Naive thymus-derived CD4-positive, alpha-beta T cell (primary cell): ENCODE measurements at regions not wholly inside any gene's neighbourhood (a gene's known extent, or its start where the extent isn't known, plus 50 kb on each side); places are given as distances from the start of the nearest gene placed in this dataset.

Source experiments
- ATAC-seq: fragments of 150-1000 bp; cut with Tn5 transposase; 2 replicates; pipeline ENCODE4 v1.10.0; 2021; ENCODE audit warnings: mild to moderate bottlenecking, moderate library complexity
- CTCF ChIA-PET: fragments of 350-600 bp; sonication (Branson Sonifier 250); formaldehyde crosslinking; loops from one replicate; lab custom pipeline; 2021; ENCODE audit warnings: antibody characterized with exemption; lab: Charles Lee
- POLR2A ChIA-PET: fragments of 350-600 bp; sonication (Branson Sonifier 250); formaldehyde crosslinking; loops from one replicate; lab custom pipeline; 2021; ENCODE audit warnings: antibody characterized with exemption, inconsistent platforms; lab: Charles Lee
- DNase-seq, 9 donors: peaks; one replicate each; pipeline versions ENCODE4 v3.0.0 to v3.0.0-alpha.2; 2020 to 2022; ENCODE audit warnings: mixed read lengths in 1 of 9
- H3K27ac ChIP-seq: one replicate; pipeline ENCODE4 v1.7.0; 2013; ENCODE audit warnings: mild to moderate bottlenecking, low read depth, low read length, moderate library complexity
- H3K27me3 ChIP-seq, 2 donors: one replicate each; pipeline ENCODE4 v1.7.0; 2013; ENCODE audit warnings: low read length in 2 of 2, mild to moderate bottlenecking in 2 of 2, moderate library complexity in 2 of 2; ENCODE audit not compliant: control insufficient read depth in 2 of 2, insufficient read depth in 2 of 2
- H3K36me3 ChIP-seq, 3 experiments: 1 replicate in 2 of 3; 2 replicates in 1 of 3; pipeline ENCODE4 v1.7.0; 2013; ENCODE audit warnings: low read length in 3 of 3, mild to moderate bottlenecking in 3 of 3, moderate library complexity in 1 of 3; ENCODE audit not compliant: insufficient read depth in 3 of 3, control insufficient read depth in 2 of 3
- H3K4me1 ChIP-seq, 2 donors: one replicate each; pipeline ENCODE4 v1.7.0; 2013; ENCODE audit warnings: low read length in 2 of 2, mild to moderate bottlenecking in 2 of 2, moderate library complexity in 1 of 2; ENCODE audit not compliant: control insufficient read depth in 2 of 2, insufficient read depth in 2 of 2
- H3K4me3 ChIP-seq: 2 replicates; pipeline ENCODE4 v1.7.0; 2013; ENCODE audit warnings: mild to moderate bottlenecking, low read length
- H3K9me3 ChIP-seq, 3 experiments: 1 replicate in 2 of 3; 2 replicates in 1 of 3; pipeline ENCODE4 v1.7.0; 2013; ENCODE audit warnings: low read length in 3 of 3; ENCODE audit not compliant: control insufficient read depth in 2 of 3
- H3K27ac Mint-ChIP-seq, 9 donors: one replicate each; pipeline ENCODE4 v1.8.0; 2020 to 2022; ENCODE audit warnings: mixed read lengths in 9 of 9, mild to moderate bottlenecking in 8 of 9, moderate library complexity in 5 of 9, inconsistent platforms in 2 of 9
- H3K27me3 Mint-ChIP-seq, 5 donors: one replicate each; pipeline ENCODE4 v1.8.0; 2021 to 2022; ENCODE audit warnings: mixed read lengths in 5 of 5, mild to moderate bottlenecking in 1 of 5
- H3K36me3 Mint-ChIP-seq, 5 donors: one replicate each; pipeline ENCODE4 v1.8.0; 2020 to 2022; ENCODE audit warnings: mixed read lengths in 5 of 5, mild to moderate bottlenecking in 3 of 5, inconsistent platforms in 1 of 5
- H3K4me1 Mint-ChIP-seq, 7 donors: one replicate each; pipeline ENCODE4 v1.8.0; 2020 to 2022; ENCODE audit warnings: mixed read lengths in 7 of 7, mild to moderate bottlenecking in 3 of 7, inconsistent platforms in 1 of 7
- H3K4me3 Mint-ChIP-seq, 10 donors: one replicate each; pipeline ENCODE4 v1.8.0; 2020 to 2022; ENCODE audit warnings: mild to moderate bottlenecking in 10 of 10, mixed read lengths in 10 of 10, moderate library complexity in 6 of 10, inconsistent platforms in 2 of 10
- H3K9me3 Mint-ChIP-seq, 11 donors: one replicate each; pipeline ENCODE4 v1.8.0; 2020 to 2022; ENCODE audit warnings: mixed read lengths in 11 of 11, mild to moderate bottlenecking in 4 of 11, inconsistent platforms in 1 of 11, moderate library complexity in 1 of 11
- intact Hi-C, 2 donors: fragments of 100-400 bp; cut with micrococcal nuclease; formaldehyde crosslinking; loops; one replicate each; pipeline ENCODE4 v1.15.1; 2023

DNA sequence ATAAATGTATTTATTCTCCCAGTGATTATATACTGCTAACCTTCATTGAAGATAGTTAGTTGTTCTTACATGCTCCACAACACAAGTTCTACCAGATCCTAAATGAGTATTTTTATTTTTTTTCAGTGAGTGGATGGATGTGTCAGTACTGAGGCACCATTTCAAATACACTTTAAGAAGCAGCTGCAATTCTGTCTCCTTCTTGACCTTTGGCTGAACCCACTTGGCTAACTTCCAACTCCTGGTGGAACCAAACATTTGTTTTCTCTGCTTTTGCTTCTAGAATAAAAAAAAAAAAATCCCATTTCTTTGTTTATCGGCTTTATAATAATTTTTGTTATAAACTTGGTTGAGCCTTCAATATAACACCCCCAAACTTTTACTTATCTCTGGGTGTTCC, 458.3 kb upstream of the MAP3K7 start:
- ChIA-PET CTCF (no interaction called here), POLR2A (no interaction called here)
- intact Hi-C loops, result no loop called here
- H3K9me3 Mint-ChIP-seq, result peaks cover 0 to 17% (median 3%) of the 10 kb centered on the region in 11 donors
- H3K27me3 ChIP-seq, result no peaks in the 10 kb centered on the region
- no peaks in the 10 kb centered on the region for H3K4me1 ChIP-seq
- H3K9me3 ChIP-seq, result no peaks in the 10 kb centered on the region
- no peaks in the 10 kb centered on the region for H3K36me3 ChIP-seq
- peaks cover 0 to 2% (median 0%) of the 10 kb centered on the region in 7 donors for H3K4me1 Mint-ChIP-seq
- H3K27me3 Mint-ChIP-seq, result peaks cover 0 to 4% (median 0%) of the 10 kb centered on the region in 5 donors
- no peak overlapping the region for H3K4me3 ChIP-seq
- H3K27ac Mint-ChIP-seq, result no peak overlapping the region
- H3K36me3 Mint-ChIP-seq, result no peaks in the 10 kb centered on the region
- no peak for DNase-seq
- ATAC-seq, result no peak
- no peak overlapping the region for H3K4me3 Mint-ChIP-seq
- no peak overlapping the region for H3K27ac ChIP-seq

DNA sequence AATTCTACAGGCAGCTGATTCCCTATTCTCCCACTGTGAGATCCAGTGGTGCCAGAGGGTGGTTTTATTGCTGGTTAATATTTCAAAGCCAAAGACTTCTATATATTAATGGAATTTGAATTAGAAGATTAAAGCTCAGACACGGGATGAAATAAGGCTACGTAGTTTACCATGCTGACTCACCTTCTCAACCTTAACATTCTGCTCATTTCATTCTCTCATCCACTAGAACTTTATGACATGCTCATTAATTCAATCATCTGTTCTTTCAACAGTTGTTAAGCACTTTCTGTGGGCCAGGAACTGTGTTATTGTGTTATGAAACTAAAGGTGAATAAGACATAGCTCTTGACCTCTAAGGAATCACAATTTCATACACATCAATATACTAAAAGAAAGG, 456.9 kb upstream of the MAP3K7 start:
- H3K36me3 ChIP-seq, result no peaks in the 10 kb centered on the region
- Mint-ChIP-seq H3K36me3 (no peaks in the 10 kb centered on the region), H3K27me3 (peaks cover 0 to 7% (median 0%) of the 10 kb centered on the region in 5 donors), H3K4me1 (peaks cover 0 to 2% (median 0%) of the 10 kb centered on the region in 7 donors), H3K9me3 (peaks cover 0 to 17% (median 3%) of the 10 kb centered on the region in 11 donors), H3K27ac (no peak overlapping the region), H3K4me3 (no peak overlapping the region)
- H3K27ac ChIP-seq, result no peak overlapping the region
- H3K9me3 ChIP-seq, result no peaks in the 10 kb centered on the region
- no peaks in the 10 kb centered on the region for H3K27me3 ChIP-seq
- no peak overlapping the region for H3K4me3 ChIP-seq
- ATAC-seq (no peak), DNase-seq (no peak)
- intact Hi-C loops, result no loop called here
- POLR2A ChIA-PET, result no interaction called here
- H3K4me1 ChIP-seq, result no peaks in the 10 kb centered on the region
- CTCF ChIA-PET, result no interaction called here

DNA sequence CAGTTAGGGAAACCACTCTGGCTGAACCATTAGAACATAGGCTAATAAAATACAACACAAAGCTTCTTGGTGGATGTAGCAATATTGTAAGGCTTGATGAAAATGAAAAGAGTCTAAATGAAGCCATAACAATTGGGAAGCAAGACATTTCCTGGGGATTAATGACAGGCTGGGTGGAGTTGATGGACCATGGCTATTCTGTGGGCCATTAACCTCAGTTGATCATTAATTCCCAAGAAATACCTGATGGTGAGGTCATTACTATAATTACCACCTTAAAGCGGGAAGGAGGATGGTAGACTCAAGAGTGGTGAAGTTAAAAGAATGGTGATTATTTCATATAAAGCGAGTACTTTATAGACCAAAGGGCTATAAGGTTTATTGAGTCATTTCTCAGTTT, 455.8 kb upstream of the MAP3K7 start:
- Histone ChIP-seq H3K9me3 (no peaks in the 10 kb centered on the region), H3K36me3 (no peaks in the 10 kb centered on the region), H3K27me3 (no peaks in the 10 kb centered on the region), H3K27ac (no peak overlapping the region), H3K4me1 (no peaks in the 10 kb centered on the region), H3K4me3 (no peak overlapping the region)
- POLR2A ChIA-PET, result no interaction called here
- CTCF ChIA-PET, result no interaction called here
- intact Hi-C loops, result no loop called here
- DNase-seq (no peak), ATAC-seq (no peak)
- no peak overlapping the region for H3K4me3 Mint-ChIP-seq
- no peak overlapping the region for H3K27ac Mint-ChIP-seq
- no peaks in the 10 kb centered on the region for H3K36me3 Mint-ChIP-seq
- peaks cover 0 to 2% (median 0%) of the 10 kb centered on the region in 7 donors for H3K4me1 Mint-ChIP-seq
- H3K27me3 Mint-ChIP-seq, result peaks cover 0 to 7% (median 0%) of the 10 kb centered on the region in 5 donors
- H3K9me3 Mint-ChIP-seq, result peaks cover 0 to 17% (median 3%) of the 10 kb centered on the region in 11 donors

DNA sequence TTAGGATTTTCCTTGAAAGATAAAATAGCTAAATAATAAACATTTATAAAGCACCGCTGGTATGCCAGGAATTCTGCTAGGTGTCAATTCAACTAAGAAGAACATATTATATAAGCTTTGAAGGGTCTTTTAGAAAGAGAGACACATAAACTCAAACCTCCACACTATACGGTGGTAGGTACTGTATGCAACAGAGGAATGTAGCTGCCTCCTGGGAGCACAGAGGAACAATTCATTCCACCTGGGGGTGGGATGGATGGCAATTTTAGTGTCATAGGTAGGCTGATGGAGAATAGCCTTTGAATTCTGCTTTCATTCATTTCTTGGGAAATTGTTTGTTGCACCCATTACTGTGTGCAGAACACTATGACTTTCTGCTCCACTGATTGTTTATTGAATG, 447.1 kb upstream of the MAP3K7 start:
- H3K9me3 ChIP-seq, result no peaks in the 10 kb centered on the region
- no peak overlapping the region for H3K27ac ChIP-seq
- no peaks in the 10 kb centered on the region for H3K4me1 Mint-ChIP-seq
- H3K27ac Mint-ChIP-seq, result no peak overlapping the region
- POLR2A ChIA-PET, result no interaction called here
- H3K36me3 ChIP-seq, result no peaks in the 10 kb centered on the region
- no peaks in the 10 kb centered on the region for H3K36me3 Mint-ChIP-seq
- ATAC-seq, result no peak
- CTCF ChIA-PET, result no interaction called here
- H3K4me3 ChIP-seq, result no peak overlapping the region
- no peak for DNase-seq
- H3K27me3 Mint-ChIP-seq, result peaks cover 0 to 23% (median 14%) of the 10 kb centered on the region in 5 donors
- H3K9me3 Mint-ChIP-seq, result peaks cover 0 to 7% (median 0%) of the 10 kb centered on the region in 11 donors
- intact Hi-C loops, result no loop called here
- H3K27me3 ChIP-seq, result no peaks in the 10 kb centered on the region
- no peak overlapping the region for H3K4me3 Mint-ChIP-seq
- no peaks in the 10 kb centered on the region for H3K4me1 ChIP-seq

DNA sequence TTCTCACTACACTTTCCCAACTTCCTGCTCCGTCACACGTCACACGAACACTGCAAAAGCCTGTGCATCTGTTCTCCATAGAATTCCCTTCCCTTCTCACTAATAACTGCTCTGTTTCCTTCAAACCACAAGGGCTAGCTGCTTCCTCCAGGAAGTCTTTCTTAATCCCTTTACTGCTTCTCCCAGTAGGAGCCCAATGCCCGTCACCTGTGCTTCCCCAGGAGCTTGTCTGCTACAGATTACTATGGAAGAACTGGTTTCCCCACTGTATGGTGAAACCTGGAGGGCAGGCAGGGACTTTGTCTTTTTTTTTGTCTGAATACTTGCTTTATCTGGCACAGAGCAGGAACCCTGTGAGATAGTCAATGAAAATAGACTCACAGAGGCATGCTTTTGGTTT, 444.7 kb upstream of the MAP3K7 start:
- intact Hi-C loops, result no loop called here
- CTCF ChIA-PET, result interaction anchor here (1.1 kb wide), 1 partner anchor 9 kb away, joined by 3 read pairs; no protein-coding TSS in a partner anchor
- no peaks in the 10 kb centered on the region for H3K9me3 ChIP-seq
- Mint-ChIP-seq H3K27ac (no peak overlapping the region), H3K4me3 (no peak overlapping the region), H3K36me3 (no peaks in the 10 kb centered on the region), H3K9me3 (peaks cover 0 to 7% (median 0%) of the 10 kb centered on the region in 11 donors), H3K4me1 (no peaks in the 10 kb centered on the region), H3K27me3 (peaks cover 2 to 37% (median 27%) of the 10 kb centered on the region in 5 donors)
- no peaks in the 10 kb centered on the region for H3K27me3 ChIP-seq
- no peak overlapping the region for H3K4me3 ChIP-seq
- ATAC-seq (no peak), DNase-seq (no peak)
- H3K27ac ChIP-seq, result no peak overlapping the region
- POLR2A ChIA-PET, result no interaction called here
- H3K36me3 ChIP-seq, result no peaks in the 10 kb centered on the region
- no peaks in the 10 kb centered on the region for H3K4me1 ChIP-seq

DNA sequence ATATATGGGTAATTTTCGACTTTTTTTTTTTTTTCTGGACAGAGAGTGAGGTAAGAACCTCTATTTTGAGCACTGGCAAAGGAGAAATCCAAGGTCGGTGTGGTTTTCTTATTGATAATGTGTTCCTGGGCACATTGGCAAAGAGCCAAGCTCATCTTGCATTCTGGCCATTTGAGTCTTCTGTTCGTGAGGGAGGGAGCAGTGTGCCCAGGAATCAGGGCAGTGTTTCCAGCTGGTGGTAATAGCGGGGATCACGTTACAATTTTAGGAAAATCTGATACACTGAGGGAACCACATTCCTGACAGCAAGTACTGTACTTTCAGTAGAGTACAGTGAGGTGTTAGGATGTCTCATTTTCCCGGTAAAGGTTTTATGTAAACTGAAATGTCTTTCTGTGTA, 442.3 kb upstream of the MAP3K7 start:
- Histone ChIP-seq H3K4me3 (no peak overlapping the region), H3K9me3 (no peaks in the 10 kb centered on the region), H3K27me3 (no peaks in the 10 kb centered on the region), H3K36me3 (no peaks in the 10 kb centered on the region), H3K27ac (no peak overlapping the region), H3K4me1 (no peaks in the 10 kb centered on the region)
- CTCF ChIA-PET, result no interaction called here
- no peak for ATAC-seq
- H3K9me3 Mint-ChIP-seq, result peaks cover 0 to 7% (median 0%) of the 10 kb centered on the region in 11 donors
- peaks cover 2 to 39% (median 27%) of the 10 kb centered on the region in 5 donors for H3K27me3 Mint-ChIP-seq
- no peak for DNase-seq
- H3K27ac Mint-ChIP-seq, result no peak overlapping the region
- POLR2A ChIA-PET, result no interaction called here
- no peaks in the 10 kb centered on the region for H3K36me3 Mint-ChIP-seq
- no peaks in the 10 kb centered on the region for H3K4me1 Mint-ChIP-seq
- intact Hi-C loops, result no loop called here
- no peak overlapping the region for H3K4me3 Mint-ChIP-seq

DNA sequence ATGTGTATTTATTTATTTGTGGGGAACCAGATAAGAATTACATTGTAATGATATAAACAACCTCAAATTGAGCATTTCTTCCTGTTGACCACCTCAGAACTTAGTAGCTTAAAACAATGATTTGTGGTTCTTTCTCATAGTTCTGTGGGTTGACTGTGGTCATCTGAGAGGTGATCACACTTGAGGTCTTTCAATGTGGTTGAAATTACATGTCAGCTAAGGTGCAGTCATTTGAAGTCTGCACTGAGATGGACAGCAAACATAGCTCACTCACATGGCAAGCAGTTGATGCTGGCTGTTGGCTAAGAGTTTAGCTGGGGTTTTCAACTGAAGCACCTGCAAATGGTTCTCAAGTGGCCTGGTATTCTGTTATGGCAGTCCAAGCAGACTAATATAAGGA, 436.7 kb upstream of the MAP3K7 start:
- Mint-ChIP-seq H3K36me3 (no peaks in the 10 kb centered on the region), H3K27ac (no peak overlapping the region), H3K4me3 (no peak overlapping the region), H3K4me1 (peaks cover 0 to 2% (median 0%) of the 10 kb centered on the region in 7 donors), H3K9me3 (peaks cover 0 to 3% (median 0%) of the 10 kb centered on the region in 11 donors), H3K27me3 (peaks cover 2 to 19% (median 11%) of the 10 kb centered on the region in 5 donors)
- ChIA-PET POLR2A (no interaction called here), CTCF (no interaction called here)
- DNase-seq (no peak), ATAC-seq (no peak)
- Histone ChIP-seq H3K27ac (no peak overlapping the region), H3K9me3 (no peaks in the 10 kb centered on the region), H3K4me1 (no peaks in the 10 kb centered on the region), H3K4me3 (no peak overlapping the region), H3K36me3 (no peaks in the 10 kb centered on the region), H3K27me3 (no peaks in the 10 kb centered on the region)
- intact Hi-C loops, result no loop called here
